ENCODE measurements at regions not wholly inside any gene's neighbourhood (a gene's known extent, or its start where the extent isn't known, plus 50 kb on each side); places are given as distances from the start of the nearest gene placed in this dataset.

DNA sequence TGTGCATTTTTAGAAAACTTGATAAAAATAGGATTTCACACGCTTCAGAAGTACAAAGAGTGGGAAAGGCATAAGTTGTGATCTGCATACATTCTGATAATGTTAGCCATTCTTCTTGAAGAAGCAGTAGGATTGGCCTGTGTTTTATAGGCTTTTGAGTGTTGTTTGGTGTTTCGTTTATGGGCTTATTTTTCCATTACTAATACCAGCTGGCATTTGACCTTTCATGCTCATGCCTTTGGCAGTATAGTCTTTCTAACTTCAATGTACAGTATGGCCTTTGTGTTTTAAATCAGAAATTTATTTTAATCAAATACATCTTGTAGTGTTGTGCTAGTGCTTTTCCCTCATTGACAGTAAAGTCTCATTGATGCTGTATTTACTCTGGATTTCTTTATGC lies 51.5 kb upstream of the SLC4A4 start:
- no peak for DNase-seq

GRCh38 chr4:71288875-71289274 lies 49.9 kb upstream of the SLC4A4 start:
- DNase-seq: no peak

Data from NCI-H82 (cell line).